ENCODE measurements at regions not wholly inside any gene's neighbourhood (a gene's known extent, or its start where the extent isn't known, plus 50 kb on each side); places are given as distances from the start of the nearest gene placed in this dataset.

- Mint-ChIP-seq H3K4me3 (ENCODE audit: unreplicated experiment) (no peak overlapping the region), H3K36me3 (ENCODE audit: unreplicated experiment) (peaks cover 2% of the 10 kb centered on the region), H3K27me3 (ENCODE audit: unreplicated experiment) (no peaks in the 10 kb centered on the region), H3K27ac (ENCODE audit: unreplicated experiment) (no peak overlapping the region), H3K4me1 (ENCODE audit: unreplicated experiment) (peaks cover 50% of the 10 kb centered on the region), H3K9me3 (ENCODE audit: unreplicated experiment) (no peaks in the 10 kb centered on the region)
- no peak for DNase-seq (ENCODE audit: extremely low spot score, unreplicated experiment)
- TF ChIP-seq CTCF (IDR thresholded peaks at IDR 0.05) = no peak
Observed at GRCh38 chr10:3470191-3470590, 297.6 kb upstream of the PITRM1 start.

GRCh38 chr10:3469639-3470020, 297.0 kb upstream of the PITRM1 start:
- DNase-seq (ENCODE audit: extremely low spot score, unreplicated experiment) = no peak
- Mint-ChIP-seq H3K4me1 (ENCODE audit: unreplicated experiment) (peaks cover 50% of the 10 kb centered on the region), H3K27me3 (ENCODE audit: unreplicated experiment) (no peaks in the 10 kb centered on the region), H3K36me3 (ENCODE audit: unreplicated experiment) (peaks cover 2% of the 10 kb centered on the region), H3K4me3 (ENCODE audit: unreplicated experiment) (no peak overlapping the region), H3K9me3 (ENCODE audit: unreplicated experiment) (no peaks in the 10 kb centered on the region), H3K27ac (ENCODE audit: unreplicated experiment) (peak overlapping the region; percentile 98)
- TF ChIP-seq CTCF (IDR thresholded peaks at IDR 0.05) = no peak

GRCh38 chr10:3468919-3469638, 296.5 kb upstream of the PITRM1 start:
- no peak for TF ChIP-seq CTCF (IDR thresholded peaks at IDR 0.05)
- no peaks in the 10 kb centered on the region for H3K9me3 Mint-ChIP-seq (ENCODE audit: unreplicated experiment)
- peak overlapping the region; percentile 98 for H3K27ac Mint-ChIP-seq (ENCODE audit: unreplicated experiment)
- peaks cover 2% of the 10 kb centered on the region for H3K36me3 Mint-ChIP-seq (ENCODE audit: unreplicated experiment)
- no peaks in the 10 kb centered on the region for H3K27me3 Mint-ChIP-seq (ENCODE audit: unreplicated experiment)
- peaks cover 50% of the 10 kb centered on the region for H3K4me1 Mint-ChIP-seq (ENCODE audit: unreplicated experiment)
- peak overlapping the region; percentile 68 for H3K4me3 Mint-ChIP-seq (ENCODE audit: unreplicated experiment)
- no peak for DNase-seq (ENCODE audit: extremely low spot score, unreplicated experiment)

GRCh38 chr10:3467052-3467951, 294.7 kb upstream of the PITRM1 start:
- H3K4me3 Mint-ChIP-seq (ENCODE audit: unreplicated experiment) = peak overlapping the region; percentile 68
- peaks cover 43% of the 10 kb centered on the region for H3K4me1 Mint-ChIP-seq (ENCODE audit: unreplicated experiment)
- DNase-seq (ENCODE audit: extremely low spot score, unreplicated experiment) = no peak
- peaks cover 2% of the 10 kb centered on the region for H3K36me3 Mint-ChIP-seq (ENCODE audit: unreplicated experiment)
- no peaks in the 10 kb centered on the region for H3K9me3 Mint-ChIP-seq (ENCODE audit: unreplicated experiment)
- peak overlapping the region; percentile 98 for H3K27ac Mint-ChIP-seq (ENCODE audit: unreplicated experiment)
- TF ChIP-seq CTCF (IDR thresholded peaks at IDR 0.05) = peak; percentile 65
- H3K27me3 Mint-ChIP-seq (ENCODE audit: unreplicated experiment) = no peaks in the 10 kb centered on the region

- Mint-ChIP-seq H3K27ac (ENCODE audit: unreplicated experiment) (no peak overlapping the region), H3K9me3 (ENCODE audit: unreplicated experiment) (no peaks in the 10 kb centered on the region), H3K4me1 (ENCODE audit: unreplicated experiment) (peaks cover 41% of the 10 kb centered on the region), H3K27me3 (ENCODE audit: unreplicated experiment) (no peaks in the 10 kb centered on the region), H3K36me3 (ENCODE audit: unreplicated experiment) (no peaks in the 10 kb centered on the region), H3K4me3 (ENCODE audit: unreplicated experiment) (no peak overlapping the region)
- no peak for DNase-seq (ENCODE audit: extremely low spot score, unreplicated experiment)
- TF ChIP-seq CTCF (IDR thresholded peaks at IDR 0.05) = no peak
Observed at GRCh38 chr10:3465406-3465891, 292.9 kb upstream of the PITRM1 start.

Measured in osteocyte (in vitro differentiated cells).